Testis (tissue), 2 donors: ENCODE measurements at regions not wholly inside any gene's neighbourhood (a gene's known extent, or its start where the extent isn't known, plus 50 kb on each side); places are given as distances from the start of the nearest gene placed in this dataset.

Experiments
- DNase-seq: peaks from one replicate; pipeline ENCODE4 v3.0.0-alpha.2; 2019
- H3K27ac ChIP-seq, 2 donors: fragments of 200-600 bp; sonication (generic); one replicate each; pipeline ENCODE4 v1.5.1; 2019
- H3K27me3 ChIP-seq: fragments of 200-600 bp; sonication (generic); one replicate; pipeline ENCODE4 v1.5.1; 2019
- H3K36me3 ChIP-seq: fragments of 200-600 bp; sonication (generic); one replicate; pipeline ENCODE4 v1.5.1; 2017; ENCODE audit warnings: low read depth; ENCODE audit errors: missing control alignments
- H3K4me1 ChIP-seq: fragments of 200-600 bp; sonication (generic); one replicate; pipeline ENCODE4 v1.5.1; 2019
- H3K4me3 ChIP-seq, 2 donors: fragments of 200-600 bp; sonication (generic); one replicate each; pipeline ENCODE4 v1.5.1; 2017 to 2019
- H3K9me3 ChIP-seq: fragments of 200-600 bp; sonication (generic); one replicate; pipeline ENCODE4 v1.5.1; 2017
- CTCF ChIP-seq, 3 experiments: fragments of 450-650 bp in 2 of 3; fragments of 200-600 bp in 1 of 3; sonication (generic) in 1 of 3; IDR thresholded peaks; one replicate each; pipeline ENCODE4 v1.5.1; 2016 to 2019; ENCODE audit warnings: antibody characterized with exemption in 3 of 3, mild to moderate bottlenecking in 2 of 3, moderate library complexity in 1 of 3
- POLR2A ChIP-seq: fragments of 450-650 bp; IDR thresholded peaks from one replicate; pipeline ENCODE4 v1.6.1; 2017; ENCODE audit warnings: antibody characterized with exemption, mild to moderate bottlenecking, moderate library complexity
- WGBS, 2 donors: methylation state at CpG; one replicate each; pipeline ENCODE4 v1.1.5; 2018; 5-methylcytosine and 5-hydroxymethylcytosine counted together
- intact Hi-C: fragments of 100-400 bp; cut with DNase I; formaldehyde crosslinking; loops from one replicate; pipeline ENCODE4 v1.15.1; 2023; ENCODE audit warnings: low total_unique reads

- H3K4me3 ChIP-seq: no peak overlapping the region
- H3K4me1 ChIP-seq: no peaks in the 10 kb centered on the region
- 95 to 100% methylated on average over 1 of the region's 1 CpG for WGBS, 2 donors
- intact Hi-C loops: no loop called here
- no peak for TF ChIP-seq CTCF (IDR thresholded peaks at IDR 0.05)
- no peak for TF ChIP-seq POLR2A
- no peaks in the 10 kb centered on the region for H3K27me3 ChIP-seq
- no peak overlapping the region for H3K27ac ChIP-seq
- H3K36me3 ChIP-seq: no peaks in the 10 kb centered on the region
- DNase-seq: no peak
- no peaks in the 10 kb centered on the region for H3K9me3 ChIP-seq
These were observed 391.7 kb downstream of the WDR72 start for GRCh38 chr15:53367740-53368139.

- no peak for DNase-seq
- TF ChIP-seq CTCF (IDR thresholded peaks at IDR 0.05): no peak
- no peak for TF ChIP-seq POLR2A
- Histone ChIP-seq H3K36me3 (no peaks in the 10 kb centered on the region), H3K27ac (no peak overlapping the region), H3K4me1 (no peaks in the 10 kb centered on the region), H3K9me3 (no peaks in the 10 kb centered on the region), H3K27me3 (no peaks in the 10 kb centered on the region), H3K4me3 (no peak overlapping the region)
- WGBS, 2 donors: 37 to 55% methylated on average over 4 of the region's 4 CpGs
- intact Hi-C loops: no loop called here
These were observed 398.6 kb downstream of the WDR72 start for GRCh38 chr15:53360881-53361280.

- Histone ChIP-seq H3K4me1 (no peaks in the 10 kb centered on the region), H3K27ac (no peak overlapping the region), H3K36me3 (no peaks in the 10 kb centered on the region), H3K4me3 (no peak overlapping the region), H3K9me3 (no peaks in the 10 kb centered on the region), H3K27me3 (no peaks in the 10 kb centered on the region)
- TF ChIP-seq CTCF (IDR thresholded peaks at IDR 0.05): no peak
- TF ChIP-seq POLR2A: no peak
- 73 to 83% methylated on average over 2 of the region's 2 CpGs for WGBS, 2 donors
- DNase-seq: no peak
- intact Hi-C loops: no loop called here
These were observed 400.4 kb downstream of the WDR72 start for GRCh38 chr15:53359038-53359437.

- Histone ChIP-seq H3K27me3 (no peaks in the 10 kb centered on the region), H3K36me3 (no peaks in the 10 kb centered on the region), H3K9me3 (no peaks in the 10 kb centered on the region), H3K4me1 (no peaks in the 10 kb centered on the region), H3K27ac (no peak overlapping the region), H3K4me3 (no peak overlapping the region)
- intact Hi-C loops: no loop called here
- no peak for TF ChIP-seq POLR2A
- TF ChIP-seq CTCF (IDR thresholded peaks at IDR 0.05): no peak
- no peak for DNase-seq
These were observed 404.6 kb downstream of the WDR72 start for GRCh38 chr15:53354874-53355273.

- no peaks in the 10 kb centered on the region for H3K4me1 ChIP-seq
- intact Hi-C loops: no loop called here
- H3K36me3 ChIP-seq: no peaks in the 10 kb centered on the region
- H3K27me3 ChIP-seq: no peaks in the 10 kb centered on the region
- TF ChIP-seq POLR2A (no peak), CTCF (IDR thresholded peaks at IDR 0.05) (no peak)
- no peak overlapping the region for H3K4me3 ChIP-seq
- no peaks in the 10 kb centered on the region for H3K9me3 ChIP-seq
- no peak for DNase-seq
- WGBS, 2 donors: 75 to 79% methylated on average over 3 of the region's 3 CpGs
- no peak overlapping the region for H3K27ac ChIP-seq
These were observed 408.1 kb downstream of the WDR72 start for GRCh38 chr15:53351373-53351772.
